HG03045 (cell line): ENCODE measurements at regions not wholly inside any gene's neighbourhood (a gene's known extent, or its start where the extent isn't known, plus 50 kb on each side); places are given as distances from the start of the nearest gene placed in this dataset.

Source experiments
- ATAC-seq: cut with Tn5 transposase; IDR thresholded peaks from one replicate; pipeline ENCODE4 v1.9.1; 2021; ENCODE audit warnings: mild to moderate bottlenecking, moderate library complexity; ENCODE audit not compliant: unreplicated experiment

DNA sequence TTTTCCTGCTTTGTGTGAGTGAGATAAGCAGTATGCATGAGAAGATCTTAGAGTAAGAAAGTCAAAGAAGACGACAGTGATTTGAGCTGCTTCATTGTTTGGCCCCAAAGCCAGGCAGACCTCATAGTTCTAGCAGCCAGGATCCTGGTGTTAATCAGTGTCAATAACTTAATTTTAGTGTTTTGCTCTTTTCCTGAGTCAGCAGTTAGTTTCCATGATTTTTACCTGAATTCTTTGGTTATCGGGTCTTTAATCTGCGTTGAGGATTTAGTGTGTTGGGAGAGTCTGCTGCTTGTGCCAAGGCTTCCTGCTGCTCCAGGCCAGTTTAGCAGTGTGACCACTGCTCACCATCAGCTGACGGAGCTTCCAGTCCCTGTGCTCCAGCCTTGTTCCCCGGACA is 241.6 kb upstream of the SOX5 start:
- ATAC-seq = no peak

DNA sequence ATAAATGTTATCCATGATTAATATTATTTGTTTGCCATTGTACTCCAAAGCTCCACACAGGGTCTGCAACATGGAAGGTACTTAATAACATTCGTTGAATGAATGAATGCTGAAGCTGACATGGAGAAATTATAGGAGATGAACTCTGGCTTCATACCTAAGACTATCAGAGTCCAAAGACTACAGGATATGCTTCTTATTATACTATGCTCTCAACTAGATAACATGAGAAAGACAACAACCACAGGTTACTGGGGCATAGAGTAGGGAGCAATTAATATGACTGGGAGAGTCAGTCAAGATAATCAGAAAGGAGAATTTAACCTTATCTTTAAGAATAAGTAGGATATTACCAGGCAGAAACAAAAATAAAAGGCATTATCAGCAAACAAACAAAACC is 236.3 kb upstream of the SOX5 start:
- ATAC-seq = no peak

DNA sequence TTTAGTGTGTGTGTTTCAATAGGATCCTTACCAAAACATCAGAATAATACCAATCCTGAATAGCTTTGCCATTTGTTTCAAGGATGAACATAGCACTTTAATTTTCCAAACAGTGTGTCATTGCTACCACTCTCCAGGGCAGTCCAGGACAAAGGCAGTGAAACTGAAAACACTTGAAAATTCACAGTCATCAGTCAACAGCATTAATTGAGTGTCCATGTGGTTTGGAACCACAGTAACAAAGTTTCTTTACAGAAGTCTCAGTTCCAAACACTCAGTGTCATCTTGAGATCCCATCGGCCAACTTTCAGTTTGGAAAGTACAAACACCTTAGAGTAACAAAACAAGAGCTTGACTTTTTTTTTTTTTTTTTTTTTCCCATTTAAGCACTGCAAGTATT is 228.4 kb upstream of the SOX5 start:
- peak; percentile 92 for ATAC-seq

DNA sequence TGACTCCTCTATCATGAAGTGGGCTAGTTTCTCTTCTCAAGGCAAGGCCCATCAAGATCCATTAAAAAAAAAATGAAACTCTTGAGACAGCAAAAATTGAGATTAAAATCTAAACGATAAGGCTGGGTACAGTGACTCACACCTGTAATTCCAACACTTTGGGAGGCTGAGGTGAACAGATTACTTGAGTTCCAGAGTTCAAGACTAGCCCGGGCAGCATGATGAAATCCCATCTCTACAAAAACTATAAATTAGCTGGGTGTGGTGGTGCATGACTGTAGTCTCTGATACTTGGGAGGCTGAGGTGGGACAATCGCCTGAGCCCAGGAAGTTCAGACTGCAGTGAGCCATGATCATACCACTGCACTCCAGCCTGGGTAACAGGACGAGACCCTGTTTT is 226.5 kb upstream of the SOX5 start:
- ATAC-seq = no peak

DNA sequence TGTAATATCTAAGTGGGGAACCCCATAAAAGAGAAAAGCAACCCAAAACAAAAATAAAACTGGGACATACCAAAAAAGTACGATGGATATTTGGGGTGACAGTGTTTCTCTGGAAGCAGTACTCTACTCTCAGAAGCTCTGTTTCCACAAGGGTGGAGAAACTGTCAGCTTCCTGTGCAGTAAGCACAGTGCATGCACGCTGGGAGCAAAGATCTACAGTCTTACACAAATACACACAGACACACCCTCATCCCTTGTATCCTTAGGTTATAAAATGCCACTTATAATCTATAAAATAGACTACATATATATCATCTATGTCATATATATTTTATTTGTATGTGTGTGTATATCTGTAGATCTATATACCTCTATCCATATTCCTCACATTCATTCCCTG is 225.8 kb upstream of the SOX5 start:
- ATAC-seq = no peak

DNA sequence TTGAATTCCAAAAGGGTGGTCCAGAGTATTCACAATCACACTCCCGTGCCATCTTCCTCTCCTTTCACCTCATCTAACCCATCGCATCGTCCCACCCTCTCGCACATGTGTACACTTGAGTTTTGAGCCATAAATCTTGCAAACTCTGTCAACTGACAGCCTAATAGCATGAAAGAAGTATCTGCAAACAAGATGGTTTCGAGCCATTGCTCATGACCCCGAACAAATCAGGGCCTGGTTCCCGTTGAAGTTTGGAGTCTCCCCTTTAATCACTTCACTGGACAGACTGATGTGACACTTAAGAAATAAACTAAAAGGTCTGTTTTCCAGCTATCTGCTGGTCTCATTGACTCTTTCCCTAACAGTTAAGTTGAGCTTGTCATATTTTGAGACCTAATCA is 223.6 kb upstream of the SOX5 start:
- ATAC-seq = no peak

DNA sequence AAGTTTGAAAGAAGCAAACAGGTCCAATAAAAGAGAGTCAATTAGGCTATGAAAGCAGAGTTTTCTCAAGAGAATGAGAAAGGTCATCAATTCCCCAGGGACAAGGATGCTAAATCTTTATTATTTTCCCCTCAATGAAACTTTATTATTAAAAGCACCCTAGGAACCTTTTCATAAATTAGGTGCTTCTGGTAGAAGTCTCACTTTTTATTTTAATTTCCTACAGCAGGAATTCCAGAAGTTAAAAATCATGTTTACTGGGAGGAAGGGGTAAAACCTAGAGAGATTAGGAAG is 223.2 kb upstream of the SOX5 start:
- no peak for ATAC-seq

DNA sequence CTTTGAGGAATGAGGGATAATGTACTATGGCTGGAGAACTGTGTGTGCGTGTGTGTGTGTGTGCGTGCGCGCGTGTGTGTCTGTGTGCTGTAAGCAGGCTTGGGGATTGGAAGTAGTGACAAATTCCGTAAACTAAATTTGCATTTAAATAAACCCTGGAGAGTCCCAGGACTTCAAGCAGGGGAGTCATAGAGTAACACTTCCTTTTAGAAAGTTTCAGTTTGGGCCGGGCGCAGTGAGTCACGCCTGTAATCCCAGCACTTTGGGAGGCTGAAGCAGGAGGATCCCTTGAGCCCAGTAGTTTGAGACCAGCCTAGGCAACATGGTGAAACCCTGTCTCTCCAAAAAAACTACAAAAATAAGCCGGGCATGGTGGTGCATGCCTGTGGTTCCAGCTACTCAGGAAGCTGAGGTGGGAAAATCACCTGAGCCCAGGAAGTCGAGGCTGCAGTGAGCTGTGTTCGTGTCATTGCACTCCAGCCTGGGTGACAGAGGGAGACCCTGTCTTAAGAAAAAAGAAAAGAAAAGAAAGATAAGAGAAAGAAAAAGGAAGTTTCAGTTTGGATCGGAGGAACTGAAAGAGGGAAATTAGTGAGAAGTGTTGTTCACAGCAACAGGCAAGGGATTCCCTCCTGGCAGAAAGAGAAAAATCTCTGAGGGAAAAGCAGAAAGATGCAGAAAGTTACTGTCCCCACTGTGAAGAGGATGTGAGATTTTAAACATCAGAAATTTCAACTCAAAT is 222.7 kb upstream of the SOX5 start:
- peak; percentile 80 for ATAC-seq

DNA sequence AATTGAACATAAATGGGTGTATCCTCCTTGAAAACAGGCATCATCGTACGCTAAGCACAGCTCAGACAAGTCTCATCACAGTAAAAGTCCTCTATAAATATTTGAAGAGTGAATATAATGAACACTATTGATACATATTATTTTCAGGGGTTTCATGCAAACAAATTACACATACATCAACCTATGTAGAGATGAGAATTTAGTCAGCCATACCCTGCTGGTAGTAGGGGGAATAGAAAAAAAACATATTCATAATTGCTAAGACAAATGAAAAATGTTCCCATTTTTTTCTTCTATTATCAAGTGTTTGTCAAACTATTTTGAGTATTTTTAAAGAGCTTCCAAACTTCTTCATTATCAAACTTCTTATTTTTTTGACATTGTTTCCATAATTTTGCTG is 205.6 kb upstream of the SOX5 start:
- ATAC-seq = no peak

DNA sequence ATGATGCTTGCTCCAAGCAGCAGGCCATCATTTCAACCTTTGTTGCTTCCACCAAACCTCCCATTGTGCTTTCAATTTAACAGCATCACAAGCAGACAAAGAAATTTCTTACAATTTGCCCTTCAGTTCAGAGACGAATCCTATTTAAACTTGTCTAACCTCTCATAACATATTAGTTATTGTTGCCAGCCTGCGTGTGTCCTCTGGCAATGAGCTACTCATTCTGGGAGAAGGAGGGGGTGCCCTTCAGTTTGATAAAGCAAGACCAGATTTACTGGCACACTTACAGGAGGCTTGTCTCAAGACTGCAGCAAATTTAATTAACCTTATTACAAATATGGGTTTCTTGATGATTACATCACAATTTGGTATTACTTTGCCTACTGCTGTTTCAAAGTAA is 203.6 kb upstream of the SOX5 start:
- ATAC-seq = no peak

DNA sequence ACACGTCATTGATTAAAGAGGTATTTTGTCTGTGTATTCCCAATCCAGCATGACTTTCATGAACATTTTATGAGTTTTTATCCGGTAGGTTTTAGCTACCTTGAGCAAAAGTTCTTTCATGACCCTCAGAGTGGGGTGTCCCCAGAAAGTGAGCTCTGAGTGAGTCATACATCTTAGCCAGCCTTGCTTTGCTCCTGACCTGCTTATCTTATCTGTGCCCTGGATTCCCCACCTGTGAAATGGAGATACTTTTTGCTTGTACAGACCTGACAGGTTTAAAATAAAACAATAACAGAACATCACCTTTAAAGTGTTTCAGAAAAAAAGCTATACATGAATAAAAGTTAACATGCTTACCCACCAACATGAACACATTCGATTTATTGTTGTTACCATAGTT is 202.8 kb upstream of the SOX5 start:
- ATAC-seq = no peak

DNA sequence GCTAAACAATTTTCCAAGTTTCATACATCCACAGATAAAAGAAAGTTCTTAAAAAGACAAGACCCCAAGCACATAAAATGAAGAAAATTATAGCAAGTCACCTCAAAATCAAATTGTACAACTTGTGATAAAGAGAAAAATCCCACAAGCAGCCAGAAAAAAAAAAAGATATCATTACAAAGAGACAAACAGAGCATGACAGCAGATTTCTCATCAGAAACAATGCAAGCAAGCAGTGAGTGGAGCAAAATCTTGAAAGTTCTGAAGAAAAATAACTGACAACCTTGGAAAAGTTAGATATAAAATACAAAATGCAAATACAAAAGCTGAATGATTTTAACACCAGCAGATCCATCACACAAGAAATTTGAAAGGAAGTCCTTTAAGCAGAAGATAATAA is 194.5 kb upstream of the SOX5 start:
- no peak for ATAC-seq

DNA sequence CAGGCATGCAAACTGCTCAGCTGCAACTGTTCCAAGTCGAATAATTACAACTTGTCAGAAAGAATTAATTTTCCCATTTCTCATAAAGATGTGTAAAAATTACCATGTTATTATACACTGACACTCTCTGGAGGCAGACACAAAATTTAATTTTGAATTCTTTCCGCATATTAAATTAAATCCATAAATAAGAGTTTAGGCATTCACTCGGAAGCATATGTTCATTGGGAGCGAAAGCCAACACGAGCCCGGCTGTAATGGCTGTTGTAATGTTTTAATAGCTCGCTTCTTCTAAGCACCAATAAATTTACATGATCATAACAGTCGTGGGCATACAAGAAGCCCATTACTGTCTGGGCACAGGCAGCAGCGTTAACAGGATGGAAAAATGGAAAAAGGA is 189.6 kb upstream of the SOX5 start:
- ATAC-seq = no peak

DNA sequence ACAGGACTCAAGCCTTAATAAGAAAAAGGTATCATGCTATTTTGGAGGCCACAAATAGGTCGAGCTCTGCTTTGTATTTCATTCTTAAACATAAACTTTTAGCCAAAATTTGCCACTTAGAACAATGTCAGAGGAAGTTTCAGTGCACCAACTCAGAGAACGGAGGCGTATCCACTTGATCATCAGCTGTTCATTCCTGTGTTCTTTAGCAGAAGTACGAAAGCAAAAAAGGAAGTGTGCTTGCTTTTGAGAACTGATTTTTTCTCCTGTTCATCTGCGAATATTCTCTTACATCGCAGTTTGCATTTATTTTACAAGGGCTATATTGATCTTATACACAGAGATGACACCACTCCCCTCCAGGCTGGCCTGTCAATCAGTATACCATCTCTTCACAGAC is 188.6 kb upstream of the SOX5 start:
- ATAC-seq = no peak

DNA sequence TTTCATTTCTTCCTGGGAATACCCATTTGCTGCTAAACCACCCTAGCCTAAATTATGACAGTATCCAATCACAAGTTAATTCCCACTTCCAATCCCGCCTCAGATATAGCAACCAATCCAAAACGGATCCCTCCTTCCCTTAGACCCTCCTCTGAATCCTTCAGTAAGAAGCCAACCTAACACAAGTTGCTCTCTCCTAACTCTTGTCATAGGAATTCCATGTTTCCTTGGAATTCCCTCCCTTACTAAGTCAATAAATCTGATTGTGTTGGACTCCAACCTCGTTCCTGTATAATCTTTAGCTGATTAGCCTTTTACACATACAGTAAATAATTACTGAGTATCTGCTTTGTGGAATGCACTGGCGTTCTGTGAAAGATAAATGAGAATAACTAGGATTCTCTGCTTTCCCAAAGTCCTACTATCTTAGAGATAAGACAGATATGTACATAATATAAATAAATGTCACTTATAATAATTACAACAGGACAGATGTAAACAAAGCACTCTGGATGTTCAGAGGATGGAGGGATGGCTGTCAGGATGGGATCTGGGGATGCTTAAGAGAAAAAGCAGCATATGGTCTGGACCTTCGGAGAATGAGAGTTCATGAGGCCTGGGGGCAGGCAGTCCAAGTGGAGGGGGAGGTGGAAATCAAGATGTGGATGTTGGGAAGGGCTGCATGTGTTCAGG is 185.8 kb upstream of the SOX5 start:
- no peak for ATAC-seq

DNA sequence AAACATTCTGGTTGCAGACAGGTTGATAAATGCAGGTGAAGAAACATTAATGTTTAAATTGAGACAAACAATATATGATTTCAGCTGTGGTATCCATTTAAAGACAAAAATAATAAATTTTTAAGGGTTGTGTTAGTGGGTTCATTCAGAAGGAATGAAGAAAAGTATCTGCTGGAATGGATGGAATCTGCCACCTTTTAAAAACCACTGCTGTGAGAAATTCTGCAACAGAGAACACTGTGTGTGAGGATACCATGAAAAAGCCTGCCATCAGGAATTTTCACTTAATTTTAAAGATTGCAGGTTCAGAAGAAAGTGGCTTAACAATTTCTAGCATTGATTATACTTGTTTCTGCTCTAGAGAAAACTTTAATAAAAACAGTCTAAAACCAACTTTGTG is 184.6 kb upstream of the SOX5 start:
- ATAC-seq = no peak

DNA sequence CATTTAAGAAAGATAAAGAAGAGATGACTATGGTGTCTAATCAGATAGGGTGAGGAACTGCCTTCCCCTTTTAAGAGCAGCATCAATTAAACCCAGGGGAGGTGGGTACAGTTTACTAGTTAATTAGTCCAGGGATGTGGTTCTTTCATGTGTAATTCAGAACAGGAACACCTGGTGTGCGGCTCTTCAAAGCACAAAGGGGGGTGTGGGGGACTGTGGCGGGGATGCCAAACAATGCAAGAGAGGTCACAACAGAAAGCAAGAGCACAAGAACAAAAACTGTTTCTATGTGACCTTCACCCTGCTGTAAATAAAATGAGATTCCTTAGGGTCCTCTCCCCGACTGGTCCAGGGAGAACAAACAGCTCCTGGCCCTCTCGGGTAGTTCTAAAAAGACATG is 183.9 kb upstream of the SOX5 start:
- ATAC-seq = no peak

DNA sequence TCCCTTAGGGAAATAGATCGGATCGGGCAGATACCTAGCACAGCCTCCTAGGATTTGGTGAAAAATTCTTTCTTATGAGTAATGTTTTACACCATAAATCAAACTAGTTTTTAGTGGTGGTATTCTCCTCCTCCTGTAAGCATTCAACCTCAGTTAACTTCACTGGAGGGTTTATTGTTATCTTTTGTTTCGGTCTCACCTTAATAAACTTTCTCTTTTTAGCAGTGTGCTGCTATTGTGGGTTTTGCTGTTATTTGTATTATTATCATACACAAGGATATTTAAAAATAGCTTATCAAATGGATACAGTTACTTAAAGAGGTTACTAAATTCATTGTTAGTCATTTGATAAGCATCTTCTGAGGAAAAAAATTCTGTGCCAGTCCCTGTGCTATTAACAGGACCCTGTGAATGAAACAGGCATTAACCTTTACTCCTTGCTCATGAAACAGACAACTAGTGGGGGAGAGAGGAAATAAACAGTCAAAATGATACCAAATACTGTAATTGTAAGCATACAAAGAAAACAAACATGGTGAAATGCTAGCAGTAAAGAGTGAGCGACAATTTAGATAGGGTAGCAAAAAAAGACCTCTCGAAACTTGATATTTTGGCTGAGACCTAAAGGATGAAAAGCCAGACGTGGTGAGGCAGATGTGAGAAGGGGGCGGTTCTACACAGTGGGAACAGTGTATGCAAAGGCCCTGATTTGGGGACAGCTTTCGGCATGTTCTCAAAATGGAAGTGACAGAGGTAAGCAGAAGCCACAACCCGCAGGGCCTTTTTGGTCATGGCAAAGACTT is 178.7 kb upstream of the SOX5 start:
- peak; percentile 99 for ATAC-seq

DNA sequence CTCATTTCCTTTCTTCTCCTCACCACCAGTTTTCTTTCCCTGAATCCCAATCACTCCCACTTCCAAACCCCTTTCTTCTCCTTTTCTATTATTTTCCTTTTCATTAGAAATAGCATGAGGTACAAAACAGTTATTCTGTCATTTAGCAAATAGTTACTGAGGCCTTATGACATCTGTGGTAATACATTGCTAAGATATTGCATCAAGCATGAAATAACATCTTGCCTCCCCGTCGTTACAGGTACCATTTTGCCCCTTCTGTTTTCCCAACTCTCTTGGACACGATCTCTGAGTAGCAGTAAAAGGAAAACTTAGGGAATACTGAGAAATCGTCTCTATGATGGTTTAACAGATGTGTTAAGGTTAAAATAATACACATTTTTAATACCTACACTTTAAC is 175.8 kb upstream of the SOX5 start:
- no peak for ATAC-seq

DNA sequence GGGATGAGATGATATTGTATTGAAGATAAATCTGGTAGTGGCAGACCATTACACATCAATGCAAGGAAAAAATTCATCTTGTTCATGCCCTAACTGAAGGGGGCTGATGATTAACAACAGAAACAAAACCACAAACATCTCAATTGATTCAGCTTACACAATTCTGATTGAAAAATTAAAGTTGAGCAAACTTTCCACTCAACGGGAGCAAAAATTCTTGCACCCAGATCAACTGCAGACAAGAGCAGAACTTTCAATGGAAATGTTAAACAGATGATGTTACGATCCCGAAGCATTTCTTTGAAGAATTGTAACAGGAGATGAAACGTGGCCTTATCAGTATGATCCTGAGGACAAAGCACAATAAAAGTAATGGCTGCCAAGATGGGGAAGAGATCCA is 172.4 kb upstream of the SOX5 start:
- no peak for ATAC-seq

DNA sequence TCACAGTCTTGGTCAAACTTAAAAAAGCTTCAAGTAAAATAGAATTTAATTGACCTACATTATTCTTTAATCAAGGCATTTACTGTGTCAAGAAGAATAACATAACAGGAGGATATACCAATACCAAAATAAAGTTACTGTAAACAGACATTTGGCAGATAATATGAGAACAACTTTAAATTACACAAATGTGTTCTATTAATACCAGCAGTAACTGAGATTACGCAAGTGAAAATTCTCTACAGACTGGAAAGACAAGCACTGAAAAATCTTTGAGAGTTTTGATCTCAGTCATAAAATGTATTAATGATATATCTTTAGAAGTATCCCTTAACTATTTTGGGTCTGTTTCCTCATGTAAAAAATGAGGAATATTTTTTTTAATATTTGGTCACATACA is 169.2 kb upstream of the SOX5 start:
- ATAC-seq = no peak

DNA sequence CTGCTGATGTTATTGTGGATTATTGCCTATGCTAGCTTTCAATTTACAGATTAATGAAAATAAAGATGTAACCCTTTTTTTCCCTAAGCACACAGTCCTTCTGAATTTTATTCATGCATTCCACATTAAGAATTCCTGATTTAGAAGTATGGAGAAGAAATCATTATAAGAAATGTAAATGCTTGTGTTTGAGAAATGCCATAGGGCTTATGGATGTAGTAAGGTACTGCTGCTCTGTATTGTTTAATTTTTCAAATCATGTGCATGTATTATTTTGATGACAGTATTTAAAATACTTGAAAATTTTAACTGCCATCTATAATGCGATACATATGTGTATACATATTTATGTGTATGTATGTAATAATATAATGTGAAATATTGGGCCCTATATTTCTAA is 167.1 kb upstream of the SOX5 start:
- ATAC-seq = no peak
